IMR-90 (cell line): ENCODE measurements at regions not wholly inside any gene's neighbourhood (a gene's known extent, or its start where the extent isn't known, plus 50 kb on each side); places are given as distances from the start of the nearest gene placed in this dataset.
"Not testable (repeated sequence)": the region's sequence is repeated elsewhere in the genome, so short reads cannot be mapped to it uniquely, and the experiment has no call there.

Experiments used
- ATAC-seq: fragments of 200-7000 bp; cut with Tn5 transposase; 2 replicates; pipeline ENCODE4 v1.9.1; 2020; ENCODE audit warnings: low read depth, mild to moderate bottlenecking, moderate library complexity
- BruUV-seq: library from RNA; stranded (reverse); fragments of 400-500 nt; replicated peaks from 2 replicates; lab custom pipeline; 2021; lab: Mats Ljungman, UMichigan
- CTCF ChIA-PET: fragments of 300-600 bp; formaldehyde crosslinking; extraction: SDS; loops from one replicate; lab custom pipeline; 2021; ENCODE audit warnings: antibody characterized with exemption; lab: Yijun Ruan, JAX
- POLR2A ChIA-PET: fragments of 300-600 bp; sonication (Branson Sonifier 250); formaldehyde crosslinking; loops from one replicate; lab custom pipeline; 2022; ENCODE audit warnings: antibody characterized with exemption; ENCODE audit not compliant: unreplicated experiment; lab: Charles Lee
- DNase-seq: peaks from one replicate; pipeline ENCODE4 v3.0.0; 2013
- H2AFZ ChIP-seq: replicated peaks from 2 replicates; pipeline ENCODE3; 2013; ENCODE audit warnings: low read length, mild to moderate bottlenecking; ENCODE audit not compliant: poor library complexity
- H2AK5ac ChIP-seq: 2 replicates; pipeline ENCODE4 v1.6.1; 2013; ENCODE audit warnings: low read depth, low read length, inconsistent platforms
- H2AK9ac ChIP-seq: replicated peaks from 2 replicates; pipeline ENCODE3; 2013; ENCODE audit warnings: mild to moderate bottlenecking, low read depth, low read length, moderate library complexity; ENCODE audit not compliant: poor library complexity
- H2BK120ac ChIP-seq: 2 replicates; pipeline ENCODE4 v1.6.1; 2013; ENCODE audit warnings: low read depth, low read length, inconsistent platforms
- H2BK15ac ChIP-seq: 3 replicates; pipeline ENCODE4 v1.6.1; 2013; ENCODE audit warnings: low read depth, low read length, inconsistent platforms
- H2BK20ac ChIP-seq: 2 replicates; pipeline ENCODE4 v1.6.1; 2013; ENCODE audit warnings: low read depth, mild to moderate bottlenecking, inconsistent platforms, low read length, moderate library complexity
- H2BK5ac ChIP-seq: 2 replicates; pipeline ENCODE4 v1.6.1; 2013; ENCODE audit warnings: mild to moderate bottlenecking, low read depth, low read length, inconsistent platforms; ENCODE audit not compliant: poor library complexity, severe bottlenecking
- H3K14ac ChIP-seq: replicated peaks from 2 replicates; pipeline ENCODE4 v1.6.1; 2013; ENCODE audit warnings: low read depth, low read length, inconsistent platforms
- H3K18ac ChIP-seq: 2 replicates; pipeline ENCODE4 v1.6.1; 2013; ENCODE audit warnings: low read depth, low read length, control low read depth
- H3K23ac ChIP-seq: 2 replicates; pipeline ENCODE4 v1.6.1; 2013; ENCODE audit warnings: low read depth, low read length, inconsistent platforms
- H3K27ac ChIP-seq: 2 replicates; pipeline ENCODE4 v1.5.1; 2013; ENCODE audit warnings: mild to moderate bottlenecking, control low read depth, low read length; ENCODE audit not compliant: insufficient read depth
- H3K27me3 ChIP-seq: 2 replicates; pipeline ENCODE4 v1.6.1; 2013; ENCODE audit warnings: low read length; ENCODE audit not compliant: control insufficient read depth, insufficient read depth
- H3K36me3 ChIP-seq: 2 replicates; pipeline ENCODE4 v1.6.1; 2013; ENCODE audit warnings: low read length, mixed read lengths; ENCODE audit not compliant: control insufficient read depth, insufficient read depth
- H3K4ac ChIP-seq: 2 replicates; pipeline ENCODE4 v1.6.1; 2013; ENCODE audit warnings: low read depth, low read length, inconsistent platforms
- H3K4me1 ChIP-seq: 2 replicates; pipeline ENCODE4 v1.6.1; 2013; ENCODE audit warnings: low read length, mixed read lengths; ENCODE audit not compliant: control insufficient read depth, insufficient read depth
- H3K4me2 ChIP-seq: 2 replicates; pipeline ENCODE4 v1.6.1; 2013; ENCODE audit warnings: low read depth, mild to moderate bottlenecking, control low read depth, low read length, moderate library complexity
- H3K4me3 ChIP-seq: 2 replicates; pipeline ENCODE4 v1.5.1; 2013; ENCODE audit warnings: low read depth, mild to moderate bottlenecking, control low read depth, low read length, moderate library complexity; ENCODE audit not compliant: insufficient read depth
- H3K56ac ChIP-seq: 2 replicates; pipeline ENCODE4 v1.6.1; 2013; ENCODE audit warnings: low read length, inconsistent platforms; ENCODE audit not compliant: insufficient read depth; ENCODE audit errors: extremely low read depth
- H3K79me1 ChIP-seq, 2 experiments: 2 replicates each; pipeline ENCODE4 v1.6.1; 2013; ENCODE audit warnings: low read length in 2 of 2, inconsistent platforms in 1 of 2, low read depth in 1 of 2
- H3K9ac ChIP-seq: 2 replicates; pipeline ENCODE4 v1.6.1; 2013; ENCODE audit warnings: low read depth, low read length, control low read depth
- H3K9me1 ChIP-seq: 2 replicates; pipeline ENCODE4 v1.6.1; 2013; ENCODE audit warnings: low read length, inconsistent platforms; ENCODE audit not compliant: insufficient read depth
- H3K9me3 ChIP-seq: 2 replicates; pipeline ENCODE4 v1.6.1; 2013; ENCODE audit warnings: low read length; ENCODE audit not compliant: control insufficient read depth, insufficient read depth
- H4K20me1 ChIP-seq: 2 replicates; pipeline ENCODE4 v1.6.1; 2013; ENCODE audit warnings: low read length, inconsistent platforms; ENCODE audit not compliant: insufficient read depth
- H4K5ac ChIP-seq: 2 replicates; pipeline ENCODE4 v1.6.1; 2013; ENCODE audit warnings: mild to moderate bottlenecking, low read depth, low read length, control low read depth
- H4K8ac ChIP-seq, 2 experiments: 2 replicates each; pipeline ENCODE4 v1.6.1; 2013; ENCODE audit warnings: low read depth in 2 of 2, low read length in 2 of 2, control low read depth in 1 of 2, inconsistent platforms in 1 of 2
- H4K91ac ChIP-seq: 2 replicates; pipeline ENCODE4 v1.6.1; 2013; ENCODE audit warnings: low read depth, low read length, inconsistent platforms; ENCODE audit not compliant: insufficient read depth
- WGBS, 2 experiments: methylation state at CpG; one replicate each; pipeline versions ENCODE4 v1.1.5 to v1.1.7; 2013; ENCODE audit warnings: missing lambda C conversion rate in 2 of 2; ENCODE audit not compliant: insufficient read length in 1 of 2; ENCODE audit errors: extremely low coverage in 2 of 2; 5-methylcytosine and 5-hydroxymethylcytosine counted together
- dilution Hi-C: fragments of 300-500 bp; cut with HindIII; formaldehyde crosslinking; loops from one replicate; pipeline ENCODE4 v1.14.3; 2018; ENCODE audit warnings: low sequenced_read_pairs; ENCODE audit not compliant: unreplicated experiment
- in situ Hi-C: fragments of 300-500 bp; cut with MboI; formaldehyde crosslinking; loops from 3 replicates; pipeline ENCODE4 v1.14.3; 2019; ENCODE audit warnings: low sequenced_read_pairs, inconsistent platforms, mixed read lengths
- intact Hi-C: fragments of 100-400 bp; cut with micrococcal nuclease; formaldehyde crosslinking; loops from 2 replicates; pipeline ENCODE4 v1.10.0; 2022

- POLR2A ChIA-PET, intact Hi-C loops: not testable (repeated sequence)
These were observed 293.9 kb downstream of the SI start for GRCh38 chr3:164784407-164784806.

More at GRCh38 chr3:164784407-164784806, 293.9 kb downstream of the SI start:
- H2AK9ac ChIP-seq, in situ Hi-C loops, H2BK15ac ChIP-seq, dilution Hi-C loops, H3K4me2 ChIP-seq, BruUV-seq, H2AK5ac ChIP-seq, H4K20me1 ChIP-seq, DNase-seq, H2BK5ac ChIP-seq, ATAC-seq, H3K4ac ChIP-seq, H3K23ac ChIP-seq, H2AFZ ChIP-seq, H3K27me3 ChIP-seq, H3K27ac ChIP-seq, H2BK120ac ChIP-seq, H3K4me3 ChIP-seq, H4K8ac ChIP-seq, H3K36me3 ChIP-seq, H3K56ac ChIP-seq, H3K9me3 ChIP-seq, H2BK20ac ChIP-seq, H3K18ac ChIP-seq, H3K4me1 ChIP-seq, H3K9ac ChIP-seq, H3K14ac ChIP-seq, H4K91ac ChIP-seq, H4K5ac ChIP-seq, H3K79me1 ChIP-seq, H3K9me1 ChIP-seq, CTCF ChIA-PET: not testable (repeated sequence)
- WGBS, 2 experiments = no CpG with 5 or more reads among the region's 21 CpGs
